ENCODE measurements at regions not wholly inside any gene's neighbourhood (a gene's known extent, or its start where the extent isn't known, plus 50 kb on each side); places are given as distances from the start of the nearest gene placed in this dataset.

DNA sequence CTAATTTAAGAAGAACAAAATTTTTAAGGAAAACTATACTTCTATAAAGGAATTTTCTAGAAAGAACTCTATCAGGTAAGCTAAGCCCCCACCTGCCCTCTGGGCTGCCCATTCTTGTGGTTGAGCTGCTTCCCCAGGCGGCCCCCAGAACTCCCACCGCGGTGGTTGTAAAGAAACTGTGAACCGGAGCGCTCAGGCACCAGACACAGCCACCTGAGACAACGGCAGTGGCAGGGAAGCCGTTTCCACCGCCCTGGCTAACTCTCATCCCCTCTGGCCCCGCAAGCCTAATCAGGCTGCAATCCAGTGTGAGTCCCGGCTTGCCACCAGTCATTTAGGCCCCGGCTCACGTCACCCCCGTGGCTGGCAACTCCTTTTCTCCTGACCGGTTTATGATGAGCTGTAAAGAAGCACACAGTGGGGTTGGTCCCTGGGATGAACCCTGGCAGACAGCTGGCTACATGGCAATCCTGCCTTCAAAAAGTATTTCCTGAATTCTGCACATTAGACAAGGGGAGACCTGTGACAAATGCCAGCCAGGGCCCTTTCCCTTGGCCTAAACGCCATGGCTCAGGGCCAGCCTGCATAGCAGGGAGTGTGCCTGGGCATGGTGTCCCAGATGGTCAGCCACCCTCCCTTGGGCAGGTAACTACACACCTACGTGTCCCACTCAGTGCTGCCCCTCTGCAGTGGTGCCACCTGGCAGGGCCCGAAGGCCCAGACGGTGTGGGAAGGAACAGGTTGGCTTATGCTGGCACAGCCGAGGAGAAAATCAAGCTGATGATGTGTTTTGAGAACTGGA, 63.8 kb upstream of the GPR31 start:
- no peak for TF ChIP-seq CTCF (conservative IDR thresholded peaks at IDR 0.05; ENCODE audit: low read length)
- no peak for TF ChIP-seq EZH2phosphoT487 (IDR thresholded peaks at IDR 0.05; ENCODE audit: borderline replicate concordance)

Measured in Loucy (cell line).